IPS-NIHi11 (cell line): ENCODE measurements at regions not wholly inside any gene's neighbourhood (a gene's known extent, or its start where the extent isn't known, plus 50 kb on each side); places are given as distances from the start of the nearest gene placed in this dataset.
A peak's percentile ranks its signal among the peaks of the same experiment; 100 is the strongest.

Source experiments
- DNase-seq: peaks from one replicate; pipeline ENCODE4 v3.0.0; 2012; ENCODE audit warnings: mixed read lengths, low spot score

DNA sequence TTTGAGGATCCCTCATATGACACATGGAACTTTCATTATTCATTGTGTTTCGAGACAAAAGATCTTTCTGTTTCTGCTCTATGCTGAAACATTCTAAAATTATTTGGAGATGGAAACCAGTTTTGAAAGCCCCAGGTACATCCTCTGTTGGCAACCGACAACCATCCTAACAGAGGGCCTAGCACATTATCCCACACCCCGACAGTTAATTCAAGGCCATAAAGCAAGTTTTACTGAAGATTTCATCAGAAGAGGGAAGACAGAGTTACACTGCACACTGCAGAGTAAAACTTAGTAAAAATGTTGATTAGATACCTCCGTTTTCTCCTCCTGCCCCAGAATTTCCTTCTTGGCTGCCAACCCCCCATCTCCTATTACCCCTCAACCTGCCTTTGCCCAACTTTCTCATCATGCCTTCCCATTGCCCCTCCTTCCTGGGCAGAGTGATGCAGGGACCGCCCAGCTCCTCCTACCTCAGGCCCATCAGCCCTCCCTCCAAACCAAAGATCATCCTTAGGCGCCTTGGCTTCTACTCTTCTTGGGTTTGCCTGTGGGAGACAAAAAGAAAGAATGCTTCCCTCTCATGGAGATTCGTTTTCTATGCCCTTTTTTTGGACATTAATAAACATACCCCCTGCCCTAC is 52.9 kb upstream of the CITED4 start:
- DNase-seq = no peak

DNA sequence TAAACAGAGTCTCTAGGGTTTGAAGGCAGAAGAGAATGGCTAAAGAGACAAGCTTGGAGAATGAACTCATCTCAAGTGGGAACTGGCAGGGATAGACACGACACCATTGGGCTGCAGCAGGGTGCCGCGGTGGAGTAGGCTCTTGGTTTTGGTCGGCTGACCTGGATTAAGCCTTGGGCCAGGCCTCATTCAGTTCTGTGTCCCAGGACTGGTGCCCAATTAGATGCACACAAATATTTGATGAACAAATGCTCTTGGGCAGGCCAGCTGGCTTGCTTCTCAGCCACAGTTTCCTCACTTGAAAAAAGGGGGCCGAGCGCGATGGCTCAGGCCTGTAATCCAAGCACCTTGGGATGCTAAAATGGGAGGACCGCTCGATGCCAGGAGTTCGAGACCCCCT is 53.4 kb upstream of the CITED4 start:
- DNase-seq = no peak

DNA sequence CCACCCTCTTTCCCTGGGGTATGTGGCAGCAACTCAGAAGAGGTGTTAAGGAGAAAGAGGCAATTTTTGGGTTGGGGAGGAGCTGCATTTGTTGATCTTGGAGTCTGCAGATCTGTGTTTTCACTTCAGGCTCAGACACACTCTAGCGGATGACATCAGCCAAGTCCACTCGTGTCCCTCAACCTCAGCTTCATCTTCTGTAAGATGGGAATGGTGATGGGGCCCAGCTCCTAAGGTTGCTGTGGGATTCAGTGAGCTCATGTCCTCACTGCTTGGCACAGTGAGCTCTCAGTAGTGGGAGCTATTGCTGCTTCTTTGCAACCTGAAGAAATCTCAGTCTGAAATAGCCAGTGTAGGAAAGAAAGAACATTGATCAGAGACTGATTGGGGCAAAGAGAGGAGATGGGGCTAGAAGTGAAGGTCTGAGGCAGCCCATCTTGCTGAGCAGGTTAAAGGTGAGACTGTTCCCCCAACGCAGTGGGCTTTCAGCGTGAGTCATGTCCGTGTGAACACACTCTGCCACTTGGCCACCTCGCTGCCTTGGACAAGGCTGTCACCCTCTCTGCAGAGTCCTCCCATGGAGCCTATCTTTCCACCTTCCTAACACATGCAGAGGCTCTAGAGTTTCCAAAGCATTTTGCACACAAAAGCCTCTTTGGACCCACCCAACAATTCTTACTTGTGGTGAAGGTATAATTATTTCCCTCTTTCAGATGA is 56.0 kb upstream of the CITED4 start:
- no peak for DNase-seq

DNA sequence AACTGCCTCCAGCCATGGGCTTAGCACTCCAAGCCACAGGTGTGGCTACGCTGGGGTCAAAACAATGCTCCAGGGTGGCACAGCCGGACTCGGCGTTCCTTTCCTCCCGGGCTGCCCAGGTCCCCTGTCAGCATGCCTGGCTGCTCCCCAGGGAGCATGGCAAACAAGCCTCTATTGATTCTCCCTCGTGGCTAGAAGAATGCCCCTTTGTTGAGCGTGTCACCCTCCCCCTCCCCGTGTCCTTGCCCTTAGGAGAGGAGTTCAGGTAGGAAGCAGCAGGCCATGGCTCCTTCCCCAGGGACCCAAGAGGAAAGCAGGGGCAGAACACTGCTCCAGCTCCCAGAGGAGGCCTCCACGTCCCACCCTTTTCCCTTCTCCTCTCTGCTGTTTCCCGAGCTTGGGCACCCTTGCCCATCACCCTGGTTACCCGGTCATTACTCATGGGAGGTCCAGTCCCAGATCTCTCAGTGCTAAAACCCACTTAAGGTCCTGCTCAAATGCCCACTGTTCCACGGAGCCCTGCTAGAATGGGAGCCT is 57.4 kb upstream of the CITED4 start:
- peak; percentile 52 for DNase-seq

DNA sequence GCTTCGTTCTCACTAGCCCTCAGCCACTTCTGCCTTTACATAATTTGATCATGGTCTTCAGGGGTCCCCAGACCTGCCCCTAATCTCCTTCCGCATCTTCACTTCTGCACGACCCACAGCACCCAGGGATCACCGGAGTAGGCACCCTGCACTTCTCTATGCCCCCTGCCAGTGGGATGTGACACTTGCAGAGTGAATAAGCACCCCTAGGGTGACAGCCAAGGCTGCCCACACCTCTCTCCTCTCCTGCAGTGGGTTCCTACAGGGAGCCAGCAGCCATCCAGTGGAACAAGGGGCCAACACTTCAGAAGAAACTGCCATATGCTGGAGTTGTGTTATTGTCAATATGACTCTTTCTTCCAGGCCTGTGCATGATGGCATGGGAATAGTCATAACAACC is 58.0 kb upstream of the CTPS1 start:
- no peak for DNase-seq

DNA sequence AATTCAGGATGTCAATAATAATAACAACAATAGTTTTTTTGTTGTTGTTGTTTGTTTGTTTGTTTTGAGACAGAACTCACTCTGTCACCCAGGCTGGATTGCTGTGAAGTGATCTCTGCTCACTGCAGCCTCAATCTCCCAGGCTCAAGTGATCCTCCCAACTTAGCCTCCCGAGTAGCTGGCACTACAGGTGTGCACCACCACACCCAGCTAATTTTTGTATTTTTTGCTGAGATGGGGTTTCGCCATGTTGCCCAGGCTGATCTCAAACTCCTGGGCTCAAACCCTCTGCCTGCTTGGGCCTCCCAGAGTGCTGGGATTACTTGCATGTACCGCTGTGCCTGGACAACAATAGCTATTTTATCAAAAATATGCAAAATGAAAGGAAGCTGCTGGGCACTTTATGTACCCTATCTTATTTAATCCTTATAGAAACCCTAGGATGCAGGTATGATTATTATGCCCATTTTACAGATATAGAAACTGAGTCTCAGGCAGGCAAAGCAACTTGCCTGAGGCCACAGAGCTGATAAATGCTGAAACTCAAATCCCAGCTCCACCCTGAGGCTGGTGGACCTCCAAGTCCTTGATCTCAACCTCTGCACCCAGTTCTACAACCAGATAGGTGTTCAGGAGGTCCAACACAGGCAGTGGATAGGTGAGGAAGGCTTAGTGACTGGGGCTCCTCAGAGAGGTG is 57.4 kb upstream of the CTPS1 start:
- DNase-seq = no peak

DNA sequence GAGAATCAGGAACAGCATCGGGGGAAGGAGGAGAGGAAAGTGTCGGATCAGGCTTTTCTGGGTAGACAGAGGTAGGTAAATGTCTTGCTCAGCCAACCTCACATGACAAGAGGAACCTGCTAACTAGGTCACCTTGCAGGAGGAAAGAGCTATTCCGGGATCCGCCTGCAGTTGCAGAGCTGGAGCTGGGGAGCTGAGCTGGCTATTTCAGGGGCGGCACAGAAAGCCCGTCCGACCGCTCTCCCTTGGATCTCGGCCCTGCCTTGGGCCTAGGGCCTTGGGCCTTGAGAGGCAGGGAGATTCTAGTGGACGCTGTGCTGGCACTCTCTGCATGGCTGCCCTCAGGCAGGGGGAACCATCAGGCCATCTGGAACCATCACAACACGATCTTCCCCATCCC is 56.5 kb upstream of the CTPS1 start:
- DNase-seq = peak; percentile 35

DNA sequence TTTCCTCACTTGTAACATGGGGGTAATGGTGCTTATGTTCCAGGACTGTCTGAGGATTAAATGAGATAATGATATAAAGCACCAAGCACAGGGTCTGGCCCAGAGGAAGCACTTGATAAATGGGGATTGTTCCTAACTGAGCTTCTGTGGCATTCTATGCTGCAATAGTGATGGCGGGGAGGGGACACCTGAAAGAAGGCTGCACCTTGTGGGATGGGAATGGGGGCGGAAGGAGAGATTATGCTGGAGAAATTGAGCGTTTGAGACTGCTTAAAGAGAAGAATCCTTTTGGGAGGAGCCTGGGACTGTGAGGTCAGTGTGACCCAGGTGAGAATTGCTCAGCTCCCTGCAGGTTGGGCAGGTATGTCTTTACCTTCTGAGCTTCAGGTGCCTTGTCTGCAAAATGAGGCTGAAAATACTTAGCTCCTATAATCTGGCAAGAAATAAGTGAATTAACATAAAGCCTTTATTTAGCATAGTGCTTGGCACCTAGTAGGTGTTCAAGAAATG is 55.9 kb upstream of the CTPS1 start:
- no peak for DNase-seq

DNA sequence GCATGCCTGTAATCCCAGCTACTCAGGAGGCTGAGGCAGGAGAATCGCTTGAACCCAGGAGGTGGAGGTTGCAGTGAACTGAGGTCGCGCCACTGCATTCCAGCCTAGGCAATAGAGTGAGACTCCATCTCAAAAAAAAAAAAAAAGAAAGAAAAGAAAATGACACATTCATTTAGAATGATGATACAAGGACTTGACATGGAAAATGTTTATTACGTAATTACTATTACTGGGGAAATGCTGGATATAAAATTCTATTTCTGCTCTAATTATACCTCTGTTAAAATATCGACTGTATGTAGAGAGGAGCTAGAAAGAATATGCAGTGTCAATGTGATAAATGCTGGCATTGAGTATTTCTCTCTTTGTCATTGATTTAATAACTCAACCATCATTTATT is 54.7 kb upstream of the CTPS1 start:
- DNase-seq = no peak

DNA sequence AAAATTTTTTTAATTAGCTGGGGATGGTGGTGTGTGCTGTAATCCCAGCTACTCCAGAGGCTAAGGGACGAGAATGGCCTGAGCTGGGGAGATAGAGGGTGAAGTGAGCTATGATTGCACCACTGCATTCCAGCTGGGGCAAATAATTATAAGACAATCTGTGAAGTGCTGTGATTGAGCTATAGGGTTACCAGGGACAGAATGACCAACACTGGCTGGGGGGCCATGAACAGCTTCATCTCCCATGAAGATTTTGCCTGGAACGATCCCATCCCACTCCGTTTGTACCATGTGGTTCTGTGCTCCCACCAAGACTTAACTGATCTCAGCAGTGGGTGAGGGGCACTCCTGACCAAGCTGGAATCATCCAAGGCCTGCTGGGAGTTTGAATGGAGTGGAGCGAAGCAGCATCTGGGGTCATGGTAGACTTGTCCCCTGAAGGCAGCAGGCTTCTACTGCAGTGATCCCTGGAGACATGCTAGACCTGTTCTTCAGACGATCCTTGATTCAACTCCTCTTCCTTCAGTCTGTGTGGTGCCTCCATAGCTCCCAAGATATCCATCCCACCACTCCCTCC is 53.6 kb upstream of the CTPS1 start:
- DNase-seq = no peak

DNA sequence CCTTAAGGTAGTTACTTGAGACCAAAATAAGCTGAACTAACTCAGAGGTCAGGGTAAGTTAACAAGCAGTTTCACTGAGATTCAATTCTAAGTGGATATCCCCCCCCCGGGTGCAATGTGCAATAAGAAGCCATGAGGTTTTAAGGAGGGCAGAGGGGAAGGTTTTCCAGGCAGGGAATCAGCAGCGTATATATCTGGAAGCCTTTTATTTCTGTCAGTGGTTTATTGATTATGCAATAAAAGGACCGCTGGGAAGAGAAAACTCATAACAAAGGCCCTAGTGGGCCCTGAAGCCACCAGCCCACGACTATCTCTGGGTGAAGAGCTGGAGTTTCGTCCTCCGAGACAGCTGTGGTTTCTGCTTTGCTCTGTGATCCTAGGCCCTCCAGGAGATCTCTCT is 53.1 kb upstream of the CTPS1 start:
- DNase-seq = no peak

DNA sequence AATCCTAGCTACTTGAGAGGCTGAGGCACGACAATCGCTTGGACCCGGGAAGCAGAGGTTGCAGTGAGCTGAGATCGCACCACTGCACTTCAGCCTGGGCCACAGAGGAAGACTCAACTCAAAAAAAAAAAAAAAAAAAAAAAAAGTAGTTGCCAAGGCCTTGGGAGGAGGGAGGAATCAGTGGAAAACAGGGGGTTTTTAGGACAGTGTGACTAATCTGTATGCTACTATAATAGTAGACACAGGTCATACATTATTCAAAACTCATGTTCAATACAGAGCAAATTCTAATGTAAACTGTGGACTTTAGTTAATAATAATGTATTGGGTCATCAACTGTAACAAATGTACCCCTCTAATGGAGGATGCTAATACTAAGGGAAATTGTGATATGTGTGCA is 51.7 kb upstream of the CTPS1 start:
- no peak for DNase-seq

DNA sequence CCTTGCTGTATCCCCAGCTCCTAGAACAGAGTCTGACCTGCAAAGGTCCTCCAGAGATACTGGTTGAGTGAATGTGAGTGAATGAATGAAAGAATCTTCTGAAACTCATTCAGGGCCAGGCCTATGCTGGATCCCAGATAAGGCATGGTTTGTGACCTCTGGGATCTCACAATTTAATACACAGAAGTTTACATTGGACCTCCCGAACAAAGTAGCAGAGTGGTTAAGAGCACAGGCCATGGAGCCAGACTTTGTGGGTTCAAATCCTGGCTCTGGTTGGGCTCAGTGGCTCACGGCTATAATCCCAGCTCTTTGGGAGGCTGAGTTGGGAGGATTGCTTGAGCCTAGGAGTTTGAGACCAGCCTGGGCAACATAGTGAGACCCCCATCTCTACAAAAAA is 50.8 kb upstream of the CTPS1 start:
- DNase-seq = no peak

DNA sequence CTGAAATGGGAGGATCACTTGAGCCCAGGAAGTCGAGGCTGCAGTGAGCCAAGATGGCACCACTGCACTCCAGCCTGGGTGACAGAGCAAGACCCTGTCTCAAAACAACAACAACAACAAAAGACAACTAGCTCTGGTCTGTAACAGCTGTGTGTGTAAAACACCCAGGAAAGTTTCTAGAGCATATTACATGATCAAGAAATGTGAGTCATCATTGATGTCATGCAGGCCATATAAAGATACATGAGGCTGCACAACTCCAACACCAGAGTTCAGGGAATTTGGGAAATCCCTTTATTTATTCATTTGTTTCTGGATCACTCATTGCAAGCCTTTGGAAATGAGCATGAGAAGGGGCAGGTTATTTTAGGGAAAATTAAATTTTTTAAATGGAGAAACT is 50.3 kb upstream of the CTPS1 start:
- no peak for DNase-seq
